ENCODE measurements at regions not wholly inside any gene's neighbourhood (a gene's known extent, or its start where the extent isn't known, plus 50 kb on each side); places are given as distances from the start of the nearest gene placed in this dataset.

GRCh38 chr9:33742051-33742450, 53.3 kb upstream of the PRSS3 start:
- ChIA-PET CTCF (interaction anchor here (1.1 kb wide), 1 partner anchor 37 kb away, joined by 3 read pairs; no protein-coding TSS in a partner anchor), POLR2A (interaction anchor here (0.6 kb wide), 1 partner anchor 234 kb away, joined by 4 read pairs; no protein-coding TSS in a partner anchor)
- no peak for DNase-seq
- WGBS (ENCODE audit: insufficient coverage), result 100% methylated on average over 2 of the region's 3 CpGs
- no peak overlapping the region for H3K4me3 ChIP-seq (ENCODE audit: control insufficient read depth in 1 of 7, extremely low read depth in 1 of 7, insufficient read depth in 4 of 7, low read depth in 2 of 7, low read length in 6 of 7)
- H3K4me1 ChIP-seq (ENCODE audit: control extremely low read depth in 1 of 4, control insufficient read depth in 4 of 4, insufficient read depth in 4 of 4, low read length in 3 of 4), result no peaks in the 10 kb centered on the region
- H3K27me3 ChIP-seq (replicated peaks in 2 of 5; ENCODE audit: control insufficient read depth in 4 of 5, insufficient read depth in 5 of 5, low read length in 4 of 5), result no peaks in the 10 kb centered on the region
- H3K36me3 ChIP-seq (ENCODE audit: control insufficient read depth in 4 of 4, insufficient read depth in 4 of 4, low read length in 3 of 4), result no peaks in the 10 kb centered on the region
- H3K9me3 ChIP-seq (ENCODE audit: control extremely low read depth in 1 of 5, control insufficient read depth in 4 of 5, insufficient read depth in 2 of 5, low read depth in 1 of 5, low read length in 4 of 5), result peaks cover 0 to 5% (median 0%) of the 10 kb centered on the region in 5 experiments
- H3K27ac ChIP-seq (ENCODE audit: insufficient read depth in 1 of 2, low read depth in 1 of 2, low read length in 2 of 2, poor library complexity in 1 of 2, severe bottlenecking in 2 of 2), result no peak overlapping the region

DNA sequence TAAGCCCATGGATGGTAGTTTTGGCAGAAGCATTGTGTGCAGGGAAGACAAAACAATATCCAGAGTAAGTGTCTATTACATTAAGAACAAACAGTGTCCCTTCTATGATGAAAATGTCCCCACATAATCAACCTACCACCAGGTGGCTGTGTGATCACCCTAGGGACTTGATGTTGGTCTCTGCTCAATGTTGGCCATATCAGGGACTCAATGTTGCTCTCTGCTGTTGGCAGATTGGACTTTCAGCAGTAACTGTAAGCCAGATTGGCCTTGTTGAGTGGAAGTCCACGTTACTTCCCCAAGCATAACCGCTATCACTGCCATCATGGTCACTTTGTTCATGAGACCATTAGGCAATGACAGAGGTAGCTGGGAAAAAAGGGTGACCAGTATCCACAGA, 52.8 kb upstream of the PRSS3 start:
- ChIA-PET POLR2A (interaction anchor here (0.6 kb wide), 1 partner anchor 233 kb away, joined by 4 read pairs; no protein-coding TSS in a partner anchor), CTCF (no interaction called here)
- no peak overlapping the region for H3K27ac ChIP-seq (ENCODE audit: insufficient read depth in 1 of 2, low read depth in 1 of 2, low read length in 2 of 2, poor library complexity in 1 of 2, severe bottlenecking in 2 of 2)
- H3K4me3 ChIP-seq (ENCODE audit: control insufficient read depth in 1 of 7, extremely low read depth in 1 of 7, insufficient read depth in 4 of 7, low read depth in 2 of 7, low read length in 6 of 7), result no peak overlapping the region
- peaks cover 0 to 5% (median 0%) of the 10 kb centered on the region in 5 experiments for H3K9me3 ChIP-seq (ENCODE audit: control extremely low read depth in 1 of 5, control insufficient read depth in 4 of 5, insufficient read depth in 2 of 5, low read depth in 1 of 5, low read length in 4 of 5)
- WGBS (ENCODE audit: insufficient coverage), result 100% methylated on average over 2 of the region's 2 CpGs
- no peaks in the 10 kb centered on the region for H3K27me3 ChIP-seq (replicated peaks in 2 of 5; ENCODE audit: control insufficient read depth in 4 of 5, insufficient read depth in 5 of 5, low read length in 4 of 5)
- no peak for DNase-seq
- no peaks in the 10 kb centered on the region for H3K36me3 ChIP-seq (ENCODE audit: control insufficient read depth in 4 of 4, insufficient read depth in 4 of 4, low read length in 3 of 4)
- no peaks in the 10 kb centered on the region for H3K4me1 ChIP-seq (ENCODE audit: control extremely low read depth in 1 of 4, control insufficient read depth in 4 of 4, insufficient read depth in 4 of 4, low read length in 3 of 4)
